RWPE2 (cell line): ENCODE measurements at regions not wholly inside any gene's neighbourhood (a gene's known extent, or its start where the extent isn't known, plus 50 kb on each side); places are given as distances from the start of the nearest gene placed in this dataset.

ENCODE experiments used
- ATAC-seq: fragments of 200-7000 bp; cut with Tn5 transposase; 3 replicates; pipeline ENCODE4 v1.9.1; 2021; ENCODE audit warnings: low read depth
- DNase-seq: peaks from one replicate; pipeline ENCODE4 v3.0.0-alpha.2; 2020; ENCODE audit warnings: low spot score
- H3K27ac ChIP-seq: fragments of 450-650 bp; 2 replicates; pipeline ENCODE4 v1.5.1; 2017; ENCODE audit warnings: mild to moderate bottlenecking; ENCODE audit not compliant: poor library complexity, severe bottlenecking
- H3K27me3 ChIP-seq: fragments of 250-450 bp; sonication (Bioruptor Pico); 2 replicates; pipeline ENCODE4 v1.5.1; 2021; ENCODE audit warnings: mild to moderate bottlenecking, moderate library complexity; ENCODE audit not compliant: insufficient read depth, poor library complexity, severe bottlenecking
- H3K36me3 ChIP-seq: fragments of 250-450 bp; sonication (Bioruptor Pico); 2 replicates; pipeline ENCODE4 v1.5.1; 2020; ENCODE audit warnings: low read depth, mild to moderate bottlenecking, moderate library complexity
- H3K4me1 ChIP-seq: fragments of 250-450 bp; sonication (Bioruptor Pico); 2 replicates; pipeline ENCODE4 v1.5.1; 2021; ENCODE audit warnings: mild to moderate bottlenecking, moderate library complexity; ENCODE audit not compliant: insufficient read depth, poor library complexity, severe bottlenecking
- H3K4me3 ChIP-seq: fragments of 250-450 bp; sonication (Bioruptor Pico); 2 replicates; pipeline ENCODE4 v1.5.1; 2021; ENCODE audit warnings: mild to moderate bottlenecking, moderate library complexity; ENCODE audit not compliant: severe bottlenecking
- H3K9me3 ChIP-seq: fragments of 250-450 bp; sonication (Bioruptor Pico); 2 replicates; pipeline ENCODE4 v1.5.1; 2021; ENCODE audit warnings: mild to moderate bottlenecking, moderate library complexity; ENCODE audit not compliant: severe bottlenecking
- CTCF ChIP-seq: fragments of 450-650 bp; IDR thresholded peaks from one replicate; pipeline ENCODE4 v1.5.1; 2017; ENCODE audit warnings: mild to moderate bottlenecking, moderate library complexity; ENCODE audit not compliant: poor library complexity, severe bottlenecking

DNA sequence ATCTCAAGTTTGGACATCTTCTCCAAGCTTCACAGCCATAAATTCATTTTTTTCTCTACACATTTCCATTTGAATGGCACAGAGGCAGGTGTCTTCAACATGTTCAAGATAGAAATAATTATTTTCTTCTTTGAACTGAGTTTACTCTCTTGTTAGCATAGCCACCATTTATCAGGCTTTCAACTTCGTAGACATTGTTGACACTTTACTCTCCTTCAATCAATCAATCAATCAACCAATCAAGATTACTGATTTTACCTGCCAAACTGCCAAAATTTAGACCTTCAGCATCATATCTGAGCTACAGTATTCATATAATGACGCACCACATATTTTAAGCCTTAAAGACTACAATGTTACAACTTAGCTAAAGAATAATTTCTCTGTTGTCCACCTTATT is 300.1 kb upstream of the LUZP2 start:
- Histone ChIP-seq H3K27ac (no peak overlapping the region), H3K9me3 (no peaks in the 10 kb centered on the region), H3K36me3 (no peaks in the 10 kb centered on the region), H3K4me3 (no peak overlapping the region), H3K27me3 (no peaks in the 10 kb centered on the region), H3K4me1 (no peaks in the 10 kb centered on the region)
- ATAC-seq (no peak), DNase-seq (no peak)
- TF ChIP-seq CTCF = no peak

- Histone ChIP-seq H3K9me3 (no peaks in the 10 kb centered on the region), H3K27me3 (no peaks in the 10 kb centered on the region), H3K4me3 (no peak overlapping the region), H3K27ac (no peak overlapping the region), H3K36me3 (no peaks in the 10 kb centered on the region), H3K4me1 (no peaks in the 10 kb centered on the region)
- DNase-seq (no peak), ATAC-seq (no peak)
- no peak for TF ChIP-seq CTCF
Measured at GRCh38 chr11:24198481-24198880, 298.4 kb upstream of the LUZP2 start.

DNA sequence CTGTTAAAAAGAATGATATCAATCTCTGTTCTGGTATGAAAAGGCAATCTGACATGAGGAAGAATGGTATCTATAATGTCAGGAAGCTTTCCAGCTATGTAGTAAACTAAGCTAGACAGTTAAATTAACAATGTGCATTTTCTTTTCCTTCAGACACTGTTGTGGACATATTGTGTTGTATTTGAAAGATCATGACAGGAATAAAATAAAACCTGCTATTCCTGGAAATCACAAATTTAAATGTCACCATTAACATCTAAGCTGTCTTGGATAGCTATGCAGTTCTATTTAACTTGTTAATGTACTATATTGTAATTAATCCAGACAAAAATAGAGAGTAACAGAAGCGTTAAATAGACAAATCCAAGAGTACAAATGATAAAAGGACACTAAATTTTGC is 297.4 kb upstream of the LUZP2 start:
- no peaks in the 10 kb centered on the region for H3K9me3 ChIP-seq
- H3K36me3 ChIP-seq = no peaks in the 10 kb centered on the region
- H3K27ac ChIP-seq = no peak overlapping the region
- ATAC-seq (no peak), DNase-seq (no peak)
- H3K4me3 ChIP-seq = no peak overlapping the region
- TF ChIP-seq CTCF = no peak
- no peaks in the 10 kb centered on the region for H3K4me1 ChIP-seq
- H3K27me3 ChIP-seq = no peaks in the 10 kb centered on the region

- Histone ChIP-seq H3K36me3 (no peaks in the 10 kb centered on the region), H3K27ac (no peak overlapping the region), H3K27me3 (no peaks in the 10 kb centered on the region), H3K9me3 (no peaks in the 10 kb centered on the region), H3K4me3 (no peak overlapping the region), H3K4me1 (no peaks in the 10 kb centered on the region)
- no peak for TF ChIP-seq CTCF
- DNase-seq (no peak), ATAC-seq (no peak)
Measured at GRCh38 chr11:24206030-24206429, 290.8 kb upstream of the LUZP2 start.

GRCh38 chr11:24206511-24206910 is 290.3 kb upstream of the LUZP2 start:
- TF ChIP-seq CTCF = no peak
- DNase-seq = no peak
- no peak for ATAC-seq
- H3K9me3 ChIP-seq = no peaks in the 10 kb centered on the region
- H3K4me3 ChIP-seq = no peak overlapping the region
- H3K27ac ChIP-seq = no peak overlapping the region
- no peaks in the 10 kb centered on the region for H3K27me3 ChIP-seq
- H3K36me3 ChIP-seq = no peaks in the 10 kb centered on the region
- H3K4me1 ChIP-seq = no peaks in the 10 kb centered on the region
